Gastroesophageal sphincter (tissue), 4 donors: ENCODE measurements at regions not wholly inside any gene's neighbourhood (a gene's known extent, or its start where the extent isn't known, plus 50 kb on each side); places are given as distances from the start of the nearest gene placed in this dataset.
A peak's percentile ranks its signal among the peaks of the same experiment; 100 is the strongest.
"Not testable (repeated sequence)": the region's sequence is repeated elsewhere in the genome, so short reads cannot be mapped to it uniquely, and the experiment has no call there.

Experiments used
- ATAC-seq: fragments of 150-250 bp; one replicate; pipeline ENCODE4 v1.9.1; 2016; ENCODE audit warnings: mild to moderate bottlenecking, moderate library complexity
- H3K27ac ChIP-seq, 4 donors: fragments of 200-600 bp; sonication (generic) in 3 of 4; 1 replicate in 3 of 4; 2 replicates in 1 of 4; pipeline ENCODE4 v1.5.1; 2016 to 2019
- H3K27me3 ChIP-seq: fragments of 200-600 bp; sonication (generic); one replicate; pipeline ENCODE4 v1.5.1; 2019
- H3K36me3 ChIP-seq, 2 donors: fragments of 200-600 bp; sonication (generic); one replicate each; pipeline ENCODE4 v1.5.1; 2019; ENCODE audit warnings: control low read depth in 1 of 2
- H3K4me1 ChIP-seq, 3 donors: fragments of 200-600 bp; sonication (generic); 1 replicate in 2 of 3; 2 replicates in 1 of 3; pipeline ENCODE4 v1.5.1; 2016 to 2019; ENCODE audit warnings: control low read depth in 2 of 3
- H3K4me3 ChIP-seq, 2 donors: fragments of 200-600 bp; sonication (generic); one replicate each; pipeline ENCODE4 v1.5.1; 2019; ENCODE audit warnings: mild to moderate bottlenecking in 1 of 2, moderate library complexity in 1 of 2
- H3K9me3 ChIP-seq, 3 donors: fragments of 200-600 bp; sonication (generic); one replicate each; pipeline ENCODE4 v1.5.1; 2017 to 2019; ENCODE audit warnings: control low read depth in 2 of 3
- EP300 ChIP-seq: sonication (generic); formaldehyde crosslinking; IDR thresholded peaks from one replicate; pipeline ENCODE4 v1.6.1; 2017; ENCODE audit warnings: antibody characterized with exemption, mild to moderate bottlenecking
- POLR2A ChIP-seq, 2 donors: fragments of 450-650 bp; IDR thresholded peaks; one replicate each; pipeline ENCODE4 v1.6.1; 2017; ENCODE audit warnings: antibody characterized with exemption in 2 of 2, mild to moderate bottlenecking in 2 of 2, moderate library complexity in 1 of 2
- POLR2AphosphoS5 ChIP-seq: sonication (generic); formaldehyde crosslinking; IDR thresholded peaks from one replicate; pipeline ENCODE4 v1.6.1; 2017; ENCODE audit warnings: antibody characterized with exemption
- WGBS, 2 donors: methylation state at CpG; one replicate each; pipeline ENCODE4 v1.1.5; 2018; ENCODE audit warnings: low coverage in 1 of 2; 5-methylcytosine and 5-hydroxymethylcytosine counted together
- TF ChIP-seq, protein P1 (sequence below), 4 experiments: fragments of 200-600 bp in 2 of 4; fragments of 450-650 bp in 2 of 4; sonication (generic) in 1 of 4; IDR thresholded peaks; one replicate each; pipeline ENCODE4 v1.5.1; 2017 to 2019; ENCODE audit warnings: antibody characterized with exemption in 4 of 4, mild to moderate bottlenecking in 2 of 4, moderate library complexity in 2 of 4

DNA sequence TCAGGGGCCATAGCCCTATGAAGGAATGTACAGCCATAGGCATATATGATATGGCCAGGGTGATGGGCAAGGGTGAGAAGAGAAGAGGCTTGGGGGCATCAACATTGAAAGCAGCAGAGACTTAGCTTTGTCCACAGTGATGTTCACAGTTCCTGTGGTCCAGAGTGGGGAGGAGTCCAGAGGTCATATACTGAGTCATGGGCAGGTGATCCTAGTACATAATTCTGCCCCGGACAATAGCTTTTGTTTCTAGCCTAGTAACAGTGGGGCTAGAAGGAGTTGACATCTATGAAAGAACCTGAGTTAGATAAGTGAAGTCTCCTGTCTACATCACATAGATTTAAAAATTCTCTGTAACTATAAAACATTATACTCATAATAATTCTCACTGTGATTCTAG is 496.3 kb upstream of the TNP1 start:
- TF ChIP-seq, protein P1, sequence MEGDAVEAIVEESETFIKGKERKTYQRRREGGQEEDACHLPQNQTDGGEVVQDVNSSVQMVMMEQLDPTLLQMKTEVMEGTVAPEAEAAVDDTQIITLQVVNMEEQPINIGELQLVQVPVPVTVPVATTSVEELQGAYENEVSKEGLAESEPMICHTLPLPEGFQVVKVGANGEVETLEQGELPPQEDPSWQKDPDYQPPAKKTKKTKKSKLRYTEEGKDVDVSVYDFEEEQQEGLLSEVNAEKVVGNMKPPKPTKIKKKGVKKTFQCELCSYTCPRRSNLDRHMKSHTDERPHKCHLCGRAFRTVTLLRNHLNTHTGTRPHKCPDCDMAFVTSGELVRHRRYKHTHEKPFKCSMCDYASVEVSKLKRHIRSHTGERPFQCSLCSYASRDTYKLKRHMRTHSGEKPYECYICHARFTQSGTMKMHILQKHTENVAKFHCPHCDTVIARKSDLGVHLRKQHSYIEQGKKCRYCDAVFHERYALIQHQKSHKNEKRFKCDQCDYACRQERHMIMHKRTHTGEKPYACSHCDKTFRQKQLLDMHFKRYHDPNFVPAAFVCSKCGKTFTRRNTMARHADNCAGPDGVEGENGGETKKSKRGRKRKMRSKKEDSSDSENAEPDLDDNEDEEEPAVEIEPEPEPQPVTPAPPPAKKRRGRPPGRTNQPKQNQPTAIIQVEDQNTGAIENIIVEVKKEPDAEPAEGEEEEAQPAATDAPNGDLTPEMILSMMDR (IDR thresholded peaks at IDR 0.05) = no peak
- TF ChIP-seq POLR2A (IDR thresholded peaks at IDR 0.05) (no peak), POLR2AphosphoS5 (no peak), EP300 (no peak)
- no peaks in the 10 kb centered on the region for H3K9me3 ChIP-seq
- H3K4me1 ChIP-seq = peaks cover 17 to 72% (median 35%) of the 10 kb centered on the region in 3 donors
- WGBS, 2 donors = 88 to 90% methylated on average over 1 of the region's 1 CpG
- no peaks in the 10 kb centered on the region for H3K36me3 ChIP-seq
- ATAC-seq = no peak
- peak overlapping the region; percentile 77 to 87 (median 84) for H3K27ac ChIP-seq
- H3K4me3 ChIP-seq = no peak overlapping the region
- H3K27me3 ChIP-seq = no peaks in the 10 kb centered on the region

DNA sequence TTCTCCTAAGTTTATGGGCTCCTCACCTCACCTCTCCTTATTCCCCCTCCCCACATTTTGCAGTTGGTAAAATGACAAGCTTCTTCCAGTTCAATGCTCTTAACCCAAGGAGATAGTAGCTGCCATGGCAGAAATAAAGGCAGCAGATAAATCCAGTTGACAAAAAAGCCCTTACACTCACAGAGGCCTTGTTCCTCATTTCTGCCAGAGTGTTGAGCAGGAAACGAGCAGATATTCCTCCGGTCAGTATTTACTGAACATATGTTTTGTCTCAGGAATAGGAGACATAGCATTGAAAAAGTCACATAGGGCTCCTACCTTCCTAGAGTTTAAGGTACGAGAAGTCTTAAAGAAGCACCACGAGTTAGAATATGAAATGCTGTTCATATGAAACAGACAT is 493.7 kb upstream of the TNP1 start:
- no peaks in the 10 kb centered on the region for H3K36me3 ChIP-seq
- no peak overlapping the region for H3K27ac ChIP-seq
- peaks cover 9 to 49% (median 23%) of the 10 kb centered on the region in 3 donors for H3K4me1 ChIP-seq
- 70 to 90% methylated on average over 2 to 4 of the region's 4 CpGs for WGBS, 2 donors
- H3K4me3 ChIP-seq = no peak overlapping the region
- no peaks in the 10 kb centered on the region for H3K27me3 ChIP-seq
- no peak for TF ChIP-seq EP300
- TF ChIP-seq, protein P1 (IDR thresholded peaks at IDR 0.05) = no peak
- no peak for ATAC-seq
- no peaks in the 10 kb centered on the region for H3K9me3 ChIP-seq

DNA sequence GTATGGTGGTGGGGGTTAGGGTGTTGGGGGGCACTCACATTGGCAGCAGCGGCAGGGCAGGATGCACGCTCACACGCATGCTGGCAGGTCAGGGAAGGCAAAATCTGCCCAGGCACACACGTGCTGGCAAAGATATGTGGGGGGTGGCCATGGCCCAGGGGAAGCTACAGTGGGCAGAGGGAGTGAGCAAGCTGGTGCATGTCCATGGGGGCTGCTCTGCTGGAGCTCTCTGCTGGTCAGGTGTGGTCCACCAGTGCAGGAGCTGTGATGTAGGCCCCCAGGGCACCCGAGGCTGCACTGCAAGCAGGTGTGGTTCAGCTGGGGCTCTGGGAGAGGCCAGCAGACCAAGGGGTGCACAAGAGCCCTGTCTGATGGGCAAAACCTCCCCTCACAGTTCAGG is 491.5 kb upstream of the TNP1 start:
- Histone ChIP-seq H3K9me3 (no peaks in the 10 kb centered on the region), H3K27ac (no peak overlapping the region), H3K27me3 (no peaks in the 10 kb centered on the region), H3K36me3 (no peaks in the 10 kb centered on the region), H3K4me1 (peaks cover 4 to 27% (median 6%) of the 10 kb centered on the region in 3 donors), H3K4me3 (no peak overlapping the region)
- 100% methylated on average over 3 of the region's 5 CpGs; no CpG with 5 or more reads in 1 of the 2 donors for WGBS, 2 donors
- no peak for TF ChIP-seq EP300
- TF ChIP-seq, protein P1 (IDR thresholded peaks at IDR 0.05) = no peak
- TF ChIP-seq POLR2A (IDR thresholded peaks at IDR 0.05) = no peak
- TF ChIP-seq POLR2AphosphoS5 = no peak
- no peak for ATAC-seq

DNA sequence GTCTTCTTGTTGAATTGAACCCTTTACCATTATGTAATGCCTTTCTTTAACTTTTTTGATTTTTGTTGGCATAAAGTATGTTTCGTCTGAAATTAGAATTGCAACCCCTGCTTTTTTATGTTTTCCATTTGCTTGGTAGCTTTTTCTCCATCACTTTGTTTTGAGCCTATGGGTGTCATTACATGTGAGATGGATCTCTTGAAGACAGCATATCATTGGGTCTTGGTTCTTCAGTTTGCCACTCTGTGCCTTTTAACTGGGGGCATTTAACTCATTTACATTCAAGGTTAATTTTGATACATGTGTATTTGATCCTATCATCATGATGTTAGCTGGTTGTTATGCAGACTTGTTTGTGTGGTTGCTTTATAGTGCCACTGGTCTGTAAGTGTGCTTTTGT is 489.4 kb upstream of the TNP1 start:
- no peak overlapping the region for H3K4me3 ChIP-seq
- no peaks in the 10 kb centered on the region for H3K36me3 ChIP-seq
- TF ChIP-seq, protein P1 (IDR thresholded peaks at IDR 0.05) = no peak
- TF ChIP-seq EP300 (no peak), POLR2A (IDR thresholded peaks at IDR 0.05) (no peak), POLR2AphosphoS5 (no peak)
- H3K27ac ChIP-seq = no peak overlapping the region
- ATAC-seq = no peak
- no peaks in the 10 kb centered on the region for H3K9me3 ChIP-seq
- 20 to 64% methylated on average over 1 of the region's 1 CpG for WGBS, 2 donors
- no peaks in the 10 kb centered on the region for H3K27me3 ChIP-seq
- H3K4me1 ChIP-seq = peaks cover 0 to 11% (median 0%) of the 10 kb centered on the region in 3 donors

DNA sequence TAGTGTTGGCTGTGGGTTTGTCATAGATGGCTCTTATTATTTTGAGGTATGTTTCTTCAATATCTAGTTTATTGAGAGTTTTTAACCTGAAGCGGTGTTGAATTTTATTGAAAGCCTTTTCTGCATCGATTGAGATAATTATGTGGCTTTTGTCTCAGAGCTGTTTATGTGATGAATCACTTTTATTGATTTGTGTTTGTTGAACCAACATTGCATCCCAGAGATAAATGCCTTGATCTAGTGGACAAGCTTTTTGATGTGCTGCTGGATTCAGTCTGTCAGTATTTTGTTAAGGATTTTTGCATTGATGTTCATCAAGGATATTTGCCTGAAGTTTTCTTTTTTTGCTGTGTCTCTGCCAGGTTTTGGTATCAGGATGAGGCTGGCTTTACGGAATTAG is 487.8 kb upstream of the TNP1 start:
- not testable (repeated sequence) for H3K27ac ChIP-seq, H3K4me1 ChIP-seq, H3K27me3 ChIP-seq, ATAC-seq, H3K9me3 ChIP-seq, H3K4me3 ChIP-seq, H3K36me3 ChIP-seq
- 27 to 39% methylated on average over 2 to 3 of the region's 3 CpGs for WGBS, 2 donors

DNA sequence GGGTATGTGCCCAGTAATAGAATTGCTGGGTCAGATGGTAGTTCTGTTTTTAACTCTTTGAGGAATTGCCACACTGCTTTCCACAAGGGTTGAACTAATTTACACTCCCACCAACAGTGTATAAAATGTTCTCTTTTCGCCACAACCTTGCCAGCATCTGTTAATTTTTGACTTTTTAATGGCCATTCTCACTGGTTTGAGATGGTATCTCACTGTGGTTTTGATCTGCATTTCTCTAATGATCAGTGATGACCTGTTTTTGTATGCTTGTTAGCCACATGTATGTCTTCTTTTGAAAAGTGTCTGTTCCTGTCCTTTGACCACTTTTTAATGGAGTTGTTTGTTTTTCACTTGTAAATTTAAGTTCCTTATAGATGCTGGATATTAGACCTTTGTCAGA is 486.2 kb upstream of the TNP1 start:
- H3K27me3 ChIP-seq, H3K4me1 ChIP-seq, H3K27ac ChIP-seq, H3K36me3 ChIP-seq, ATAC-seq, H3K9me3 ChIP-seq, H3K4me3 ChIP-seq: not testable (repeated sequence)
- 100% methylated on average over 1 of the region's 1 CpG for WGBS, 2 donors
